DND-41 (cell line): ENCODE measurements at regions not wholly inside any gene's neighbourhood (a gene's known extent, or its start where the extent isn't known, plus 50 kb on each side); places are given as distances from the start of the nearest gene placed in this dataset.

Experiments
- CTCF ChIP-seq: IDR thresholded peaks from 2 replicates; pipeline ENCODE4 v1.5.1; 2012; ENCODE audit warnings: borderline replicate concordance, low read length, moderate library complexity, mild to moderate bottlenecking; ENCODE audit not compliant: poor library complexity, severe bottlenecking; ENCODE audit errors: extremely low read depth
- EZH2 ChIP-seq: IDR thresholded peaks from 3 replicates; pipeline ENCODE4 v1.6.1; 2012; ENCODE audit warnings: borderline replicate concordance, low read depth, mild to moderate bottlenecking, moderate library complexity, low read length, inconsistent platforms; ENCODE audit not compliant: severe bottlenecking

- no peak for TF ChIP-seq EZH2
- no peak for TF ChIP-seq CTCF
These were observed 745.2 kb downstream of the PCDH17 start for GRCh38 chr13:58376775-58377174.
